ENCODE measurements at regions not wholly inside any gene's neighbourhood (a gene's known extent, or its start where the extent isn't known, plus 50 kb on each side); places are given as distances from the start of the nearest gene placed in this dataset.

DNA sequence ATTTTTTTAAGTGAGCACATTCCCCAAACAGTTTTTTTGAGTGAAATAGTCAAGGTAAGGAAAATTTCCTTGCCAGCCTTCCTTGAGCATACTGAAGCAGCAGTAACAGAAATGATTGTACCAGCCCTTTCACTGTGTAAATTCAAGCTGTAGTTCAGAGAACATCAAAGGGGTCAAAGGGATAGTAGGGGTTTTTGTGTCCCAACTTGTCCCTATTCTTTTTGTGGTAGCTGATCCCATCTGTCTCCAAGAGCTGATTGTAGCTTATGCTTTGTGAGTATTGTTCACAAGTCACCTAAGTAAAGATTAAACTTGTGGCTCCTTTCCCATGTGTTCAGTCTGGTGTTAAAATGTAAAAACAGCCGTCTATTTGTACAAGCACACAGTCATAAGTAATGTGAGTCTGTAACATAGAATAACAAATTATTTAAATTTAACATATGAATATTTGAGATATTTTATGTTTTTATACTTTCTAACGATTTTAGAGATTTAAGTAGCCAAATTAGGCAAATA lies 185.0 kb downstream of the CENPW start:
- no peak for DNase-seq (ENCODE audit: extremely low read depth in 1 of 11, low read depth in 9 of 11, low spot score in 4 of 11)

- DNase-seq (ENCODE audit: extremely low read depth in 1 of 11, low read depth in 9 of 11, low spot score in 4 of 11) = no peak
These were observed 186.6 kb downstream of the CENPW start for GRCh38 chr6:126526547-126526946.

GRCh38 chr6:126526996-126527606 lies 187.2 kb downstream of the CENPW start:
- no peak for DNase-seq (ENCODE audit: extremely low read depth in 1 of 11, low read depth in 9 of 11, low spot score in 4 of 11)

- DNase-seq (ENCODE audit: extremely low read depth in 1 of 11, low read depth in 9 of 11, low spot score in 4 of 11) = no peak
These were observed 189.9 kb downstream of the CENPW start for GRCh38 chr6:126529637-126530362.

- peak in 2 of 11 donors; percentile 12 to 21 for DNase-seq (ENCODE audit: extremely low read depth in 1 of 11, low read depth in 9 of 11, low spot score in 4 of 11)
These were observed 190.9 kb downstream of the CENPW start for GRCh38 chr6:126530775-126531174.

- DNase-seq (ENCODE audit: extremely low read depth in 1 of 11, low read depth in 9 of 11, low spot score in 4 of 11) = no peak
These were observed 191.4 kb downstream of the CENPW start for GRCh38 chr6:126531286-126531685.

GRCh38 chr6:126531840-126532239 lies 191.9 kb downstream of the CENPW start:
- DNase-seq (ENCODE audit: extremely low read depth in 1 of 11, low read depth in 9 of 11, low spot score in 4 of 11) = no peak

DNA sequence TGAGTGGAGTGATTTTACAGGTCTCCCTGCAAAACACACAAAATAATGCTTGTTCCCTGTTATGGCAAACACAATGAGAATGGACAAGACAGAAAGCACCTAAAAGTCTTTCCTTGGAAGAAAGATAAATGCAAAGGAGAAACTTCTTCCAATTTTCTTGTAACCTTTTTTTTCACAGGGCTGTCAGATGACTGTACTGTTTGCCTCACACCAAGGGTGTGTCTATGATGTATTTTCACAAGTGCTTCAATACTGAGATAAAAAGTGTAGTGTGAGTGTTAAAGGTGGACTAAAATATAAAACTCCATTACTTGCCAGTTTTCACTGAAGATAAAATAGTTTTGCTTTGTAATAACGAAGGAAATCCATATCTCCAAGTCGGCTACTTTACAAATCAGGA lies 194.5 kb downstream of the CENPW start:
- no peak for DNase-seq (ENCODE audit: extremely low read depth in 1 of 11, low read depth in 9 of 11, low spot score in 4 of 11)

DNA sequence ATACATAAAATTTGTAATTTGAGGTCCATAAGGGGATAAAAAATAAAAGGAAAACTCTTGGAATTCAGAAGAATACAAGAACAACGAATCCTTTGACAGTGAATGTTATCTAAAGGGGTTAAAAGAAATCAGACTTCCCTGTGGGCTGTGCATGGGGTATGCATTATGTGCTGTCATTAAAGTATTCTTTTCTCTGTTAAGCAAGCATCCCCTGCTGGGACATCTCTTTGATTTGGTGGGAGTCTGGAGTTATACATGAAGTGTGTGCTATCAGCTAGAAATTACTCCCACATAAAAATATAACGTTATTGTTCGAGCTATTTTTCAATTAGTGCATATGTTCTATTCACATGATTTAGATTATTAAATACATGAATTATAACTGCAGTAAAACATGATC lies 195.2 kb downstream of the CENPW start:
- no peak for DNase-seq (ENCODE audit: extremely low read depth in 1 of 11, low read depth in 9 of 11, low spot score in 4 of 11)

DNA sequence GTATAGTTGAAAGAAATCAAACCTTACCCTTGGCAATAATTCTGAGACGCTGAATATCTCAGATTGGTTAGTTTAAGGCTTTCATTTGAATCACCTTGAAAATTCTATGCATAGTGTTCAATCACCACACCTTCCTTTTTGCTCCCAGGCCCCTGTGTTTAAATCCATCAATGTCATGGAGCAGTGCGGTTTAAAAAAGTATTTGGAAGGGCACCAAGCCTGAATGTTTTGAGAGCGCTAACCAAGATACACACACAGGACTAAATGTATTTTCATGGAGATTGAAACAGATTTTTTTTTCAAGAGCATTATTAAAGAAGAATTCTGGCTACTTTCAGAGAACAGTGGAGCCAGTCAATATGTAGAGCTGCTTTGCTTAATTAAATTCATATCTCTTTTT lies 195.7 kb downstream of the CENPW start:
- no peak for DNase-seq (ENCODE audit: extremely low read depth in 1 of 11, low read depth in 9 of 11, low spot score in 4 of 11)

DNA sequence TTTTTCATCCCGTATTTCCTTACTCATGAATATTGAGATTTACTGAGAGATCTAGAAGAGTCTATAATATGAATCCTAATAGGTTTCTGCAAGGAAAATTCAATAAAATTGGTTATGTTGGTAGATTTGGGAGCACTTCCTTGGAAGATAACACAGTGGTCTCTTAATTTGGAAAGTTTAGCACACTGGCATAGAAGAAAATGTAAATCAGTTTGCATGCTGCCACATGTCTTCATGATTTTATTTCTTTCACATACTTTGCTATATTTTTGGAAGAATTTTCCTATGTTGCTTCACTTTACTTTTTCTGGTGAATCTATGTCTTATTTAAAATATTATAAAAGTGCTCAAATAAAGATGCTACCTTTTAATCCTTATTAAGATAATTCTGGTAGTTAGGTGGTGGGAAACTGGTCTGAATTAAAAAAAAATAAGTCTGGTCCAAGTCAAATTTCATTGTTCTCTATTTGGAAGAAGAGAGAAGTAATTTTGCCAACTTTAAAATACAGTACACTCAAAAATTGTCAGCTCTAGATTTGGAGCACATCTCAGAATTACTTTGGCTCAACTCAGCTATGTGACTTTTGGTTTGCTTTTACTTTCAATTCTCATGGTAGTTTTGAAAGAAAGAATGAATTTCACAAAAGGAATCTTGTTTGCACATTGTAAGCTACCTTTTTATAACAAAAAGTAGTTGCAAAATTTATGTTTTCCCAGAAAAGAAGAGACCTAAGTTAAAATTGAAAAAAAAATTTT lies 197.3 kb downstream of the CENPW start:
- DNase-seq (ENCODE audit: extremely low read depth in 1 of 11, low read depth in 9 of 11, low spot score in 4 of 11) = no peak

DNA sequence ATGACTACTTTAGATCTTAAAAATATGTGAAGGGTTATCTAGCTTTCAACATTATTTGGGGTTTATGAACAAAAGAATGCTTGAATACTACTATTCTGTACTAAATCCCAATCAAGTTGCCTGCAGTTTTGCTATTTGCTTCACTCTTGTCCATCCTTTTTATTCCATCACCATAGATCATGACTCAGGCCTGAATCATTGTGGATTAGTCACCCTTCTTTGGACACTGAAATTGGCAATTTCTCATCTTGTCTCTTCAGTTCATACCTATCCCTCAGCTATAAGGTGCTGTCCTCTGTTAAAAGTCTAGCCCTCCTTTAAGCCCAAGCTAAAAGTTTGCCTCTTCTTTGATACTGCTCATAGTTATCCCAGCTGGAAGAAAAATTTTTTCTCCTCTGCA lies 199.1 kb downstream of the CENPW start:
- DNase-seq (ENCODE audit: extremely low read depth in 1 of 11, low read depth in 9 of 11, low spot score in 4 of 11) = no peak

DNA sequence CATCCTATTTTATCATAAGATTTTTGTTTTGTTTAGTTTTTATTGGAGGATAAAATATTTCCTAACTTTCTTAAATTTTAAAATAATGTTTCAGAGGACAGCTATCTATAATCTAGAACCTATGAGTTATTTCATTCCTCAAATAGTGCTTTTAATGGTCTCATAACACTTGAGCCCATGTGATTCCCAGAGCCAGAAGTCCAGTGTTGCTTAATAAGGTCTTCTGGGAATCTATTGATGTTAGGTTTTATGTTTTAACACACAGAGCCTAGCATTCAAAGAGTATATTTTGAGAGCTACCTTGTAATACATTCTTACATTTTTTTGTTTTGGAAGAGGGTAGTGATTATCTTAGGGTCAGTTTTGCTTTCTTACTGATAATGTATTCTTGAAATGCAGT lies 200.2 kb downstream of the CENPW start:
- no peak for DNase-seq (ENCODE audit: extremely low read depth in 1 of 11, low read depth in 9 of 11, low spot score in 4 of 11)

DNA sequence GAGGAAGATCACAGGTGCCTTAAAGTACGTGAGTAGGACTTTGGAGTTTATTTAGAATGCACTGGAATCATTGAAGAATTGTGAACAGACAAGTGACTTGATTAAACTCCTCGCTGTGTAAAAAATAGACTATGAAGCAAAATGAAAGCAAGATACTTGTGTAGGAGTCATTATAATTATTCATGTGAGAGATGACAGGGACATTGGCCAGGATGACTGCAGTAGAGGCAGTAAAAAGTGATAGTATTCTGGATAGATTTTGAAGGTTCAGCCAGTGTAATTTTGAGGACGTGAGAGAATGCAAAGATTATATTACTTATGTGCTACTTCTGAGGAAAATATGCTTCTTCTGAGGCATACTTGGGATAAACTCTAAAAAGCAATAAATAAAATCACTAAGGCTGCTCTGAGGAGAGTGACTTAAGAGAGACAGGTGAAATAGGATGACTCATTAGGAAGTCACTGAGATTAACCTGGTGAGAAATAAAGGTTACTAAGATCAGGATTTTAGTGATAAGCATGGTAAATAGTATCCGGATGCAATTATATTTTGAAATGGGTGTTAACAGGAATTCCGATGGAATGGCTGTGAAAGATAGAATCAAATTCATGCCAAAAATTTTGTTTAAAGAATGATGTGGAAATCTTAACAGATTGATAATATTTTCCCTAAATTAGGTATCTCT lies 202.0 kb downstream of the CENPW start:
- no peak for DNase-seq (ENCODE audit: extremely low read depth in 1 of 11, low read depth in 9 of 11, low spot score in 4 of 11)

DNA sequence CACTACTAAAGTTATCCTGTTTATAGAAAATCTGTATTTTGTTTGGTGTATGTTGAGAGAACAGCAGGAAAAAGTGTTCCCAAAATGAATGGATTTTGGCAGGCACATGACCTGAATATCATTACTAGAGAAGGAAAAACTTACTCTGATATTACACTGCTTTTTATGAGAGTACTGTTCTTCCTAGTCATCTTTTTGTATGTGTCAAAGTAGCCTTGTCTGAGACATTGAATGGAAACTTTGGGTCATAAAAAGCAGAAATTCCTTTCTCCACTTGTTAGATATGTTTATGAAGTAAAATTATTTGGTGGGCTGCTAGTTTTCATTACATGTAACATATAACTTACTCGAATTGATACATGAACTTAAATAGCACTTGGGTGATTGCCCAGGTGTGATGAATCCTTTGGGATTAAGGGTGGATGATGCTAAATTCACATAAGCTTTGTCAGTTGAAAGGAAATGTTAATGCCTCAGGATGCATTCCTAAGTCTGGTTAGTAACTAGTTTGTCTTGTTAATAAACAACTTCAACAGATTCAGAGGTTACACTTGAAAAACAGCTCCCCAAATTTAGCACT lies 206.7 kb downstream of the CENPW start:
- DNase-seq (ENCODE audit: extremely low read depth in 1 of 11, low read depth in 9 of 11, low spot score in 4 of 11) = no peak

- no peak for DNase-seq (ENCODE audit: extremely low read depth in 1 of 11, low read depth in 9 of 11, low spot score in 4 of 11)
These were observed 208.4 kb downstream of the CENPW start for GRCh38 chr6:126548300-126548699.

DNA sequence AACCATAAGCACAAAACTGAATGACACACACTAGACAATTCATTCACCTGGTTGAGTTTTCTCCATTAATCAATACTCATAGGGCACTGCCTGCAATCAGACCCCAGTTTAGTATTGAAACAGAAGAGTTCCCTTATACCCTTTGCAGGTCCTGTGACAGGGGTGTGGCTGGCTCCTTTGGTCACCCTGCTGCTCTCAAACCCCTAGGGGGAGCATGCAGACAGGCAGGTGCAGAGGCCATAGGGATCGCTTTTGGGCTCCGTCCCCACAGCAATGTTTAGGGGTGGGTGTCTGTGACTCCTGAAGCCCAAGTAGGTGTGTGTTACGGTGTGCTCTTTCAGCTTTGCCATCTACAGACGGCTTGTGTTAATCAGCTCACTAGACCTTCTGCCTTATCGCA lies 210.4 kb downstream of the CENPW start:
- no peak for DNase-seq (ENCODE audit: extremely low read depth in 1 of 11, low read depth in 9 of 11, low spot score in 4 of 11)

DNA sequence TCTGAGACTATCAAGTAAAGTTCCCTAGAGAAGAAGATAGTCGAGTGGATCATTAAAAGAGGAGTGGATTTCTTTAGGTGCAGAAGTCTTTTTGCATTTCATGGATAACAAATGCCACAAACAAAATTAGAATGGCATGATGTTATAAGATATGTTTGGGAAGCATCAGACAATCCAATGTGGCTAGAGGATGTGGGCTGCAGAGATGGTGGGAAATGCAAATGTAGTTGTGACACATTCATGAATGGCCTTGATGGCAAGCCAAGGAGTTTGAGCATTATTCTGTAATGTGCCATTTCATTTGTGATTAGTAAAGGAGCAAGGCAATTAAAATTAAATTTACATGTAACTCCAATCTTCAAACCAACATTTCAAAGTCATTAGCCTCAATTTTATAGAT lies 211.9 kb downstream of the CENPW start:
- DNase-seq (ENCODE audit: extremely low read depth in 1 of 11, low read depth in 9 of 11, low spot score in 4 of 11) = no peak

DNA sequence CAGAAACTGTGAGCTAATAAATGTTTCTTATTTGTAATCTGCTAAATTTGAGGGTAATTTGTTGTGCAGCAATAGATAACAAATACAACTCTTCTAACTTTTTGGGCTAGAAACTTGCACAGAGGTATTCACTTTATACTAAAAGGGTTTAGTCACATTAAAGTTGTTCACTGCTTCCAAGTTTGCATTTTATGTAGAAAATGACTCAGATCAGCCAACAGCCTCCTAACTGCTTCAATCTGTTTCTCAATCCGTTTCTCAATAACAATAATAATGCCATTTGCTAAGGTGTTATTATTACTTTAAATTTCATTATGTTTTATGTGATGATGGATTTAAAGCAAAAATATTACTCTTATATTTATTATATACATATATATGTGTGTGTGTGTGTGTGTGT lies 213.9 kb downstream of the CENPW start:
- DNase-seq (ENCODE audit: extremely low read depth in 1 of 11, low read depth in 9 of 11, low spot score in 4 of 11) = no peak
